ENCODE measurements at regions not wholly inside any gene's neighbourhood (a gene's known extent, or its start where the extent isn't known, plus 50 kb on each side); places are given as distances from the start of the nearest gene placed in this dataset.

GRCh38 chr13:38618881-38619280 lies 68.0 kb upstream of the FREM2 start:
- no peak for DNase-seq

GRCh38 chr13:38620876-38621275 lies 66.0 kb upstream of the FREM2 start:
- DNase-seq = no peak

- DNase-seq = no peak
These were observed 62.1 kb upstream of the FREM2 start for GRCh38 chr13:38624822-38625221.

- DNase-seq = no peak
These were observed 58.3 kb upstream of the FREM2 start for GRCh38 chr13:38628554-38628953.

- no peak for DNase-seq
These were observed 56.1 kb upstream of the FREM2 start for GRCh38 chr13:38630780-38631179.

- no peak for DNase-seq
These were observed 51.8 kb upstream of the FREM2 start for GRCh38 chr13:38635030-38635429.

- DNase-seq = no peak
These were observed 50.8 kb upstream of the FREM2 start for GRCh38 chr13:38636073-38636472.

- DNase-seq = no peak
These were observed 50.1 kb upstream of the FREM2 start for GRCh38 chr13:38636761-38637160.
